ENCODE measurements at regions not wholly inside any gene's neighbourhood (a gene's known extent, or its start where the extent isn't known, plus 50 kb on each side); places are given as distances from the start of the nearest gene placed in this dataset.
A peak's percentile ranks its signal among the peaks of the same experiment; 100 is the strongest.

DNA sequence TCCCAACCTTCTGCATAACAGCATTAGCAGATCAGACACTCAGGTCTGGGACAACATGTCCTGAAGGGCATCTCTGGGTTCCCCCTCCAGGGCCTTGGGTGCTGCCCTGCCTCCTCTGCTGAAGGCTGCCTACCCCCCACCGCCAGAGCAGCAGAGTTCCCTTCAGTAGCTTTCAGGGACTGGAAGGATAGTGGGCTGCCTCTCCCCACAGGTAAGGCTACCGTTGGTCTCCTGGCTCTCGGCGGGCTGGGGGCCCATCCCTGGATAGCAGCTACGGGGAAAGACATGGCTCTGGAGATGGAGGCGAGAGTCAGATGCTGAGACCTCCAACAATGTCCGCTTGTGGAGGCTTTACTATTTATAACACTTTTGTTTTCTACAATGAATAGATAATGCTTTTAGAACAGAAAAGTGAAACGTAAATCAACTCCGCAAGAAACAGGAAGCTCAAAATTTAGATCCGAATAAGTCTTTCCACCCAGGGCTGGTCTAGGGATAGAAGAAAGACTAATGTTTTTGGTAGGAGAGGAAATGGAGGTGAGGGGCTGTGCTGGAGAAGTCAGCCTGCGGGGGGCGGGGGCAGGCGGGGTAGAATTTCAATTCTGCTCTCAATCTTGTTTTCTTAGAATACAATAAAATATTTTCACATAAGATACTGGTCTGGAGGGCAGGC is 58.4 kb downstream of the ARL4C start:
- DNase-seq (ENCODE audit: low read depth), result no peak

GRCh38 chr2:234437642-234438304 is 59.1 kb downstream of the ARL4C start:
- DNase-seq (ENCODE audit: low read depth), result no peak

- DNase-seq (ENCODE audit: low read depth), result no peak
These were observed 60.4 kb downstream of the ARL4C start for GRCh38 chr2:234436482-234436837.

DNA sequence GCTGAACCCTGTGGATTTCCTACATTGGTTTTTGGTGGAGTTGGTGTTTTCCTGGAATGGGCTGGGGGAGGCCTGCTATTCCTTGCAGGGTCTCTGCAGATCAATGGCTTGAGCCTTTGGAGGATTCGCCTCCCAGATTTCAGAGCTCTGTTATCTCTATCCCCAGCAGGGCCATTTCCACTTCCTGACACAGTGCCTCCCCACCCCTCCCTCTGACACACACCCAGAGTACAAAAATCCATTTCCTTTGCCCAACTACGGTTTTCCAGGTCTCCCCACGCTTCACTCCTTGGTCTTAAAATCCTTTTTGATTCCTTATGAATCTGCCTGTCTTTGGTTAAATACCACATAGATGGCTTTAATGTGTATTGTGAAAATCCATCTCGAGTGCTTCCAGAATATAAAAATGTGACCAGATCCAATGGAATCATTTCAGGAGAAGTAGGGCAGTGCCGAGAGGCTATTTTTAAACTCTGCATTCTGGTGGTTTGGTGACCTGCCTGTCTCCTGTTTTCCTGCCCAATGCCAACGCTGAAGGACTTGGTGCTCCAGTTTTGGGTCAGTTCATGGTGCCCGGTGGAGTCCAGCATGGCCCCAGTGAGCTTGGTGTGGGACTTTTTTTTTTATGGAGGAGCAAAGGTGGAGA is 60.9 kb downstream of the ARL4C start:
- DNase-seq (ENCODE audit: low read depth), result no peak

DNA sequence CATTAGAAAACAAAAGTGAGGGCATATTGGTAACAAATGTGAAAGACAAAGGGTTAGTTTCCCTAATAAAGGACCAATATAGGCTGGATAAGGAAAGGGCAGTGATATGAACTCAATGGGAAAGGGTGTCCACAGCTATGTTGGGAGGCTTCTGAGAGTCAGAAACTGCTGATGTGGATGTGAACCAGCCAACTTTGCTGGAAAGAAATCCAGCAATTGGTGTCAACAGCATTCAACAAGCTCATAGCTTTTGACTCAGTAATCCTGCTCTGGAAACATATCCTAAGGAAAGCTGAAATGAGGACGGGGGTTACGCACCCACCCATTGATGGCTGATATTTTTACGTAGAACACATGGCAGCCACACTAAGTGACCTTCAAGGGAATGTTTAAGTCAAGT is 63.7 kb downstream of the ARL4C start:
- no peak for DNase-seq (ENCODE audit: low read depth)

- DNase-seq (ENCODE audit: low read depth), result no peak
These were observed 66.0 kb downstream of the ARL4C start for GRCh38 chr2:234430871-234431270.

DNA sequence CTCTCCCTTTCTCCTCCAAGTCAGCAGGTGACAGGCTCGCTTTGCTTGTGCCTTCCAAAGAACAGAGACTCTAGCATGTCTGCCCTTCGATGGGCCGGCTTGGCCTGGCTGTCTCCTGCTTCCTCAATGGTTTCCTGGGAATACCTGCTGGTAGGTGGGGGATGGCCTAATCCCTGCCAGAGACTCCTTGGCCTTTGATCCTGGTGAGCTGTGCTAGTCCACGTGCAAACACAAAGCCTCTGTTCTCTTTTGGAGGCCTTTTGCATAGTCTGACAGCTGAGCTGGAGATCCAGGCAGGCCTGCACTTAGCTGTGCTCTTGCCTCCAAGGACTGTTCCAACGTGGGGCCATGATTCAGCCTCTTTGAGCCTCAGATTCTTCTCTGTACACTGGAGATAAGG is 67.6 kb downstream of the ARL4C start:
- no peak for DNase-seq (ENCODE audit: low read depth)

DNA sequence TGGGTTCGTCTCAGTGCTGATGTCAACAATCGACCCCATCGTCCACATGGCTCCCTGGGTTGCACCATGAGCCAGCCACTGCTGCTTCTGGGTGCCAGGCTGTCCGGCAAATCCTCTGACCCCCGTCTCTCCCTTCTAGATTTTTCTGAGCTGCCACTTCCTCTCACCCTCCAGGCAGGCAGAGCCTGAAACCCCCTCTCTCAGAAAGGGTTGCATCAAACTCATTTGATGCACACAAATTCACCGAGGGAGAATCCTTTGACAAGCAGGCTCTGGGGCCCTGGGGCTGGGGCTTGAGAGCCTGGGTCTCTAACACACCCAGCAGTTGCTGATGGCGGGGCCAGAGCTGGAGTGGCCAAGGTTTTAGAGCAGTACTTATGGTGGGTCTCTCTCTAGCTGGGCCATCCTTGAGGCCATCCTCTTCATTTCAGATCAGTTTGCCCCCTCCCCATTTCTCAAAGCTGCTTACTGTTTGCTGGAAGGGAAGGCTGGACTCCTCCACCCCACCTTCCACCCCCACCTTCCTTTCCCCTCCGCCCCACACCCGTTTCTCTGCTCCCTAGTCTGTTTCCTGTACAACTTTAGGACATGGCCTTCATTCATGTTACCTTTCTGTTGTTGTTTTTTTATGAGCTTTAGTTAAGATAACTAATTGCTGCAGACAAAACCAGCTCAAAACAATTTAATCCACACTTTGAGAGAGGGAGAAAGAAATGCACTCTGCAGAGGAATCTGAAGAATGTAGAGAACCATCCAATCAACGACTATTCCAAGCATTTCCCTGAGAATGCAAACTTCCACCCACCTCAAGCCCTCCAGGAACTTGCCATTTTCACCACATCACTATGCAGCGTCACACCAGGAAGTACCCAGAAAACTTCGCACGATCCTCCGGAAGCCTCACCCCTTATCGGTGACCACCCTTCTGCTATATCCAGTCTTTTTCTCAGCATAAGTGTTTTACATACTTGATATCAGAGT is 69.5 kb downstream of the ARL4C start:
- no peak for DNase-seq (ENCODE audit: low read depth)

DNA sequence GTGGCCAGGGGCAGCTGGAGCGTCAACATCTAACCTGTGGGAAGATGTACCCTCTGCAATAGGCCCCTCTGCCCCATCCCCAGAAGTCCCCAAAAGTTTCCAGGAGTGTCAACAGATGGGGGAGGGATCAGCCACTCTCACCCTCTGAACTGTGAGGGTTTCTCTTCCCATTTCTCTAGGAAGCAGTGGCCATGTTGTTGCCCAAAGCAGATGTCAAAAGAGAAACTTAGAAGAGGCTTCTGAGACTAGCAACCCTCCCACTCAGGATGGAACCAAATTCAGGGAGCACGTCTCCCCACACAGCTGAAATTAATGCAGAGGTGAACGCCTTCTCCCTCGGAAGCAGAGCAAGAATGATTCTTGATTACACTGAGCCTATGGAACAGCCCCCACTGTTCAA is 70.3 kb downstream of the ARL4C start:
- DNase-seq (ENCODE audit: low read depth), result no peak

DNA sequence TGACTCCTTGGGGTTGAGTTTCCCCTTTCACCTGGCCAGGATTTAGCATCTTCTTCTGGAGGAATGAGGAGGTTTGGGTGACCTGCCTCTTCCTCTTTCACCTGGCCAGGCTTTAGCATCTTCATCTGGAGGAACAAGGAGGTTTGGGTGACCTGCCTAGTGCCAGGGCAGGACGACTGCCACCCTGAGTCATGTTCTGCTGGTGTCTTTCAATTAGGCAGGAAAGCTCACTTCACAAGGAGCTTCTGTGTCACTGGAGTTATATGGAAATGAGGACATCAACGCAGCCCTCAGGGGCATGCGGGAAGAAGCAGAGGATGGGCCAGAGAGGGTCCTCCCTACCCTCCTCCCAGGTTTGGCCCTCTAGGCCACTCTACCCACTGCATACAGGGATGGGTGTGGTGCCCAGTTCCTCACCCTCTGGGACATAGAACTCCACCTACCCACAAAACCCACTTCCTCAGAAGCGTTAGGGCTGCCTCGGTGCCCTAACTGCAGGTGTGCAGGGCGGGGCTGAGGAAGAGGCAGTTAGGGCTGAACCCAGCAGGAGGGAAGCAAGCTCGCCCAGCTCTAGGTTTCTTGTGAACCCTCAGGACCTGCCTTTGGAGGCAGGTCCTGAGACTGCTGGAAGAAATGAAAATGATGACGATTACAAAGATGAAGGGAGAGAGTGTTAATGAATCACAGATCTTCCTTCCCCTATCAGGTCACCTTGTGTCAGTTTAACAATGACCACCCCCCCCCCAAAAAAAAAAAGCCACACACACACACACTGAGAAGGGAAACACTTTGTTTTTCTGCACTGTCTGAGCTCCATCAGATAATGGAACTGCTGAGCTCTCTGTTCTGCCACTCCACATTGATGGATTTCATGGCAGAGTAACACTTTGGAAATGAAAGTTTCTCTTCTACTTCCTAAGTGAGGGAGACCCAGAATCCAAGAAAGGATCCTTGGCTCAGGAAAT is 71.0 kb downstream of the ARL4C start:
- no peak for DNase-seq (ENCODE audit: low read depth)

GRCh38 chr2:234423884-234424283 is 73.0 kb downstream of the ARL4C start:
- no peak for DNase-seq (ENCODE audit: low read depth)

DNA sequence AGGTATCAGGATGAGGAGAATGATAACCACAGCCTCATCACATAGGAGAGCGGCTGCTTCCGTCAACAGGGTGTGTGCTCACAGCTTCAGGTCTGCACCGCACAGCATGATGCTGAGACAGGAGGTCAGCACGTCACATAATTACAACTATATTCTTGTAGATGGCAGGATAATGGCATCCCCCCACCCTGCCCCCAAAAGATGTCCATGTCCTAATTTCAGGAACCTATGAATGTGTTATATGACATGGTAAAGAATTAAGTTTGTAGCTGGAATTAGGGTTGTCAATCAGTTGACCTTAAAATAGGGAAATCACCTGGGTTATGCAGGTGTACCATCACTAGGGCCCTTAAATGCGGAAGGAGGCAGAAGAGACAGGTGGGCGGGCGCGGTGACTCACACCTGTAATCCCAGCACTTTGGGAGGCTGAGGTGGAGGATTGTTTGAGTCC is 73.9 kb downstream of the ARL4C start:
- DNase-seq (ENCODE audit: low read depth), result no peak

GRCh38 chr2:234422273-234422732 is 74.6 kb downstream of the ARL4C start:
- DNase-seq (ENCODE audit: low read depth), result peak; percentile 92

GRCh38 chr2:234420408-234420807 is 76.5 kb downstream of the ARL4C start:
- no peak for DNase-seq (ENCODE audit: low read depth)

- DNase-seq (ENCODE audit: low read depth), result no peak
These were observed 77.2 kb downstream of the ARL4C start for GRCh38 chr2:234419726-234420125.

- DNase-seq (ENCODE audit: low read depth), result no peak
These were observed 81.2 kb downstream of the ARL4C start for GRCh38 chr2:234415706-234416105.

- DNase-seq (ENCODE audit: low read depth), result no peak
These were observed 82.3 kb downstream of the ARL4C start for GRCh38 chr2:234414596-234414995.

DNA sequence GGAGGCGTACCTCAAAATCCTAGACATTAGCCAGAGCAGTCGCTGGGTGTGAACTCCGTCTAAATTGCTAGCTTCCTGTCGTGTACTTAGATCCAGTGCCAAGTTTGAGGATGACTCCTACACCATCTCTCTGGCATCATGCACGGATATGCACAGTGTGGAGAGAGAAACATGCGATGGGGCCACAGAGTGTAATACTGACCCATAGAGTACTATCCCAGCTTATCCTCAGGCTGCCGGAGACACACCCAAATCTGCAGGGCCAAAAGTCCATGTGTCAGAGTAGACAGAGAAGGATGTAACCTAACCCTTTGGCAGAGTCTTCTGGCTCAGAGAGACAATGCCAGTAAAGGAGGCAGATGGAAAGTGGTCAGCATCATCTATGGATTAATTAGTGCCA is 84.2 kb downstream of the ARL4C start:
- DNase-seq (ENCODE audit: low read depth), result peak; percentile 68

- DNase-seq (ENCODE audit: low read depth), result no peak
These were observed 85.1 kb downstream of the ARL4C start for GRCh38 chr2:234411793-234412192.

GRCh38 chr2:234410526-234410925 is 86.4 kb downstream of the ARL4C start:
- DNase-seq (ENCODE audit: low read depth), result no peak
